WI38 (cell line): ENCODE measurements at regions not wholly inside any gene's neighbourhood (a gene's known extent, or its start where the extent isn't known, plus 50 kb on each side); places are given as distances from the start of the nearest gene placed in this dataset.

ENCODE experiments used
- H3K4me3 ChIP-seq: 2 replicates; pipeline ENCODE4 v1.5.1; 2011; ENCODE audit warnings: low read depth, mild to moderate bottlenecking, control low read depth, low read length
- TF ChIP-seq, protein P1 (sequence below): IDR thresholded peaks from 2 replicates; pipeline ENCODE4 v1.5.1; 2012; ENCODE audit warnings: low read depth, mild to moderate bottlenecking, control low read depth, low read length

DNA sequence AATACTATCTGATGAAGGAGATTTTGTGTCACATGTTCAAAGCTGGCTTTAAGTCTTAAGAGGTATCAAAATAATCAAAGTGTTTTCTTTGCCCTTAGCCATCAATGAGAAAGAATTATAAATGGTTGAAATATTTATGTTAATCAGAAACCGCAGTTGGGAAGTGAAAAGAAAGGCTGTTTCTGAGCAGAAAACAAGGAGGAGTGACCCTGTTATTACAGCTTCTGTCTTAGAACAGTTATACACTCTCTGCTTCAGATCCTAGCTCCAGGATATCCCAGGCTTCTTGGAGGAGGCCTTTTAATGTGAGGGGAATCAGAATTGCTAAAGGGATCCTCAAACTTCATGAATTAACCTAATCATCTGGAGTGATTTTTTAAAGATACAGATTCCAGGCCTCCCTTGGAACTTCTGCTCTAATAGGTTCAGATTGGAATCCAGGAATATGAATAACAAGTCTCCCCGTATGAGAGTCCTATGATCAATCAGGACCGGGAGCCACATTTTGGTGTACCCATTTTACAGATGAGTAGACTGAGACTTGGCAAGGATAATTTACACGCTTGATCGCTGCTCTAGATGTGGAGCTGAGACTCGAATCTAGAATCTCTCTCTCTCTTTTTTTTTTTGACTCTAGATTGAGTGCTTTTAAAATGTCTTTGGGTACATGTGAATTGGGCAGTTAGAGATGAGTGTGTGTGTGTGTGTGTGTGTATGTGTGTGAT lies 50.8 kb upstream of the JAG1 start:
- TF ChIP-seq, protein P1, sequence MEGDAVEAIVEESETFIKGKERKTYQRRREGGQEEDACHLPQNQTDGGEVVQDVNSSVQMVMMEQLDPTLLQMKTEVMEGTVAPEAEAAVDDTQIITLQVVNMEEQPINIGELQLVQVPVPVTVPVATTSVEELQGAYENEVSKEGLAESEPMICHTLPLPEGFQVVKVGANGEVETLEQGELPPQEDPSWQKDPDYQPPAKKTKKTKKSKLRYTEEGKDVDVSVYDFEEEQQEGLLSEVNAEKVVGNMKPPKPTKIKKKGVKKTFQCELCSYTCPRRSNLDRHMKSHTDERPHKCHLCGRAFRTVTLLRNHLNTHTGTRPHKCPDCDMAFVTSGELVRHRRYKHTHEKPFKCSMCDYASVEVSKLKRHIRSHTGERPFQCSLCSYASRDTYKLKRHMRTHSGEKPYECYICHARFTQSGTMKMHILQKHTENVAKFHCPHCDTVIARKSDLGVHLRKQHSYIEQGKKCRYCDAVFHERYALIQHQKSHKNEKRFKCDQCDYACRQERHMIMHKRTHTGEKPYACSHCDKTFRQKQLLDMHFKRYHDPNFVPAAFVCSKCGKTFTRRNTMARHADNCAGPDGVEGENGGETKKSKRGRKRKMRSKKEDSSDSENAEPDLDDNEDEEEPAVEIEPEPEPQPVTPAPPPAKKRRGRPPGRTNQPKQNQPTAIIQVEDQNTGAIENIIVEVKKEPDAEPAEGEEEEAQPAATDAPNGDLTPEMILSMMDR, result no peak
- no peak overlapping the region for H3K4me3 ChIP-seq

DNA sequence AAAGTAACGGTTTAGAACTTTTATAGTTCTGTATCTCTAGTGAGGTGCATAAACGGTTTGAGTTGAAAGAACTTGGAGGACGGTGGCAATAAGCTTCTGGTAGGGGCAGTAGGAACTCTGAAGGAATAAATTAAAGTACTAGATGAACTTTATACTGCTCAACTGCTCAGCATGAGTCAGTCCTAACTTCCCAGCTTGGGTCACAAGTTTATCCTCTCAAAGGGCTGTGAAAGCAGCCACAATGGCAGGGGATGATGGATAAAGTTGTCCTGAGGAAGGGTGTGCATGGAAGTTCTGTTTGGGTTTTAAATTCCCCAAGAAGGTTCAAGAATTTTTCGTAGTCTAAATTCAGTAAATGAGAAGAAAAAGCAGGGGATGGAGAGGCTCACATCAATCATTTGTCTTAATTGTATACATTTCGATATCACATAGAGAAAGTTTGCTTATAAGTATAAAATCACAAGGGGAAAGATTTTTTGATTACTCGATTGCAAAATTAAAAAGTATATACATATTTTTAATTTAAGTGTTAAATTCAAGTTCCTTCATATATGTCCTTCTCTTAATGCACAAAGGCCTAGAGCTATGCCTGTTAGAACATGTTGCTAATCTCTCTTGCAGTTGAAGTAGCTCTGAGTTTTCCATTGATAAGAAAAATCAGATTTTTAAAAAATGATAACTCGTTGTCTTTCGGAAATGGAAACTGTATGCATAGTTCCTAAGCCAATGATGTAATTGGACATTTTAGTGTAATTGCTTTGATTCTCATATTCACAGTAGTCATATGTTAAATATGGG lies 55.3 kb upstream of the JAG1 start:
- H3K4me3 ChIP-seq, result no peak overlapping the region
- TF ChIP-seq, protein P1, result no peak

DNA sequence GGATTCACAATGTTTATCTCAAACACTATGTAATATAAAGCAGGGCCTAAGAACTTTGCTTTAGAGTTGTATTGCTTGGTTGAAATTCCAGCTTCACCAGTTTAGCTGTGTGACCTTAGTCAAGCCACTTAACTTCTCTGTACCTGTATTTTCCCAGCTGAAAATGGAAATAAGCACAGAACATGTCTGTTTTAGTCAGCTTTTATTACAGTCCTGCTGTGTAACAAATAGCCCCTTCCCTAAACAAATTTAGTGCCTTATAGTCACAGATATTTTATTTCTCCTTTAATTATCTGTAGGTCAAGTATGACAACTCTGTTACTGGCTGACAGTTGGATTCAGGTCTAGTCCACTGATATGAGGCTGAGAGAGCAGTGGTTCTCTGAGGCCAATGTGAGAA lies 56.0 kb upstream of the JAG1 start:
- TF ChIP-seq, protein P1, result no peak
- no peak overlapping the region for H3K4me3 ChIP-seq

DNA sequence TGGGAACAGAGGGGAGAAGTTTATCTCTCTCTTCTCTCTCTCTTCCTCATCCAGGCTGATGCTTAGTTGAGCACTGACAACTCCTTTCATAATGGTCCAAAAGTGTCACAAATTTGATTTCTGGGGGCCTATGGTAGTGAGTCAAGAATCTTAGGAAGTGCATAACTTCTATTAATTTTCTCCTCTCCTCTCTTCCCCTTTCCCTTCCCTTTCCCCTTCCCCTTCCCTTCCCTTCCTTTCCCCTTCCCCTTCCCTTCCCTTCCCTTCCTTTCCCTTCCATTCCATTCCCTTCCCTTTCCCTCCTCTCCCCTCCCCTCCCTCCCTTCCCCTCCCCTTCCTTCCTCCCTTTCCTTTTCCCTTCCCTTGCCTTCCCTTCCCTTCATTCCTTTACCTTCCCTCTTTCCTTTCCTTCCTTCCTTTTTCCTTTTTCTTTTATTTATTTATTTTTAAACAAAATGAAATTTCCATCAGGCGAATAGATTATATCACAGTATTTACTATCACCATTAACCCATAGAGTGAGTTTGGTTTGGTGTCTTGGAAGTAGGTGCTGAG lies 56.9 kb upstream of the JAG1 start:
- TF ChIP-seq, protein P1, result no peak

DNA sequence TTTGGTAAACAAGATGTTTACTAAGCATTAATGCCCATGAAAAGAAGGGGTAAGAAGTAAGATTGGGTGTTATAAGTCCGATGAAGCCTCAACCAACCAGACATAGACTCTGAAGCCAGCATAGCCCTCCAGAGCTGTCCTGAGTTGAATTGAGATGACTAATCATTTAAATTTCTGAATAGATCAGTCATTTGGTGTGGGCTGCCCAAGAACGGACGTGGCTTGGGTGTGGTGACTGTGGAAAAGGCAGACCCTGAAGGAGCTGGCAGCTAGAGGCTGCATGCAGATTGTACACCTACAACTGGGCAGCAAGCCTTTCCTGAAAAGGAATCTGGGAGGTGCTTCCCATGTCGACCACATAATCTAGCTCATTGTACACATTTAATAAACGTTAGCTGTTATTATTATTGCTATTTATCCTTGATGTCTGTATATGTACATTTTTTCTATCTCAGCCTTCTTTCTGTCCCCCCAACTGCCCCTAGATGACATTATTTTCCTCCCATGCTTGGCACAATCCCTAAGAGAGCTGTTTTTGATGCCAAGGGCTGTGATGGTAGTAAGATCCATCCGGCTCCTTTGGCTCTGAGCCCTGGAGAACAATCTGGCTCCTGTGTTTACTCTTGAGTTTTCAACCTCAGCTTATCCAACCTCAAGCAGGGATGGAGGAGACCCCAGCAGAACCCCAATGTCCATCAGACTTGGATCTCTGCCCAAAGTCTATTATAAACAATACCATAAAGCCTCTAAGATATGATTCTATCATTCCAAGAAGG lies 57.6 kb upstream of the JAG1 start:
- no peak overlapping the region for H3K4me3 ChIP-seq
- TF ChIP-seq, protein P1, result no peak

More for the DNA sequence above, 56.9 kb upstream of the JAG1 start:
- H3K4me3 ChIP-seq, result no peak overlapping the region

DNA sequence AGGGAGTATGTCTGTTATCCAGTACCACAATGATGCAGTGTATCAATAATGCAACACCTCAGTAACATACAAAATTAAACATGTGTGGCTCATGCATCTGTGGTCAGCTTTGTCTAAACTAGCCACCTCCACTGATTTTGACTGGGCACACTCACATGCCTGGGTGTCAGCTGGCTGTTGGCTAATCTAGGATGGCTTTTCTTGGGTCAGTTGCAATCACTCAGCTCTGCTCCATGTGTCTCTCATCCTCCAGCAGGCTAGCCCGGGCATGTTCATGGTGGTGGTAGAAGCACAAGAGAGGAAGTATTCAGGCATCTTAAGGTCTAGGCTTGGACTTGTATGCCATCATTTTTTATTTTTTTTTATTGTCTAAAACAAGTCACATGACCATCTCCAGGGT lies 59.3 kb upstream of the JAG1 start:
- TF ChIP-seq, protein P1, result no peak
- H3K4me3 ChIP-seq, result no peak overlapping the region
